Activated CD4-positive, alpha-beta T cell treated with anti-CD3 and anti-CD28 coated beads for 48 hours (primary cell): ENCODE measurements at regions not wholly inside any gene's neighbourhood (a gene's known extent, or its start where the extent isn't known, plus 50 kb on each side); places are given as distances from the start of the nearest gene placed in this dataset.

Experiments
- DNase-seq: peaks from one replicate; pipeline ENCODE4 v3.0.0-alpha.2; 2020

GRCh38 chr10:105844676-105845570 is 1203.8 kb downstream of the SORCS3 start:
- no peak for DNase-seq

GRCh38 chr10:105844241-105844640 is 1203.2 kb downstream of the SORCS3 start:
- DNase-seq: no peak

GRCh38 chr10:105843786-105844185 is 1202.7 kb downstream of the SORCS3 start:
- no peak for DNase-seq

DNA sequence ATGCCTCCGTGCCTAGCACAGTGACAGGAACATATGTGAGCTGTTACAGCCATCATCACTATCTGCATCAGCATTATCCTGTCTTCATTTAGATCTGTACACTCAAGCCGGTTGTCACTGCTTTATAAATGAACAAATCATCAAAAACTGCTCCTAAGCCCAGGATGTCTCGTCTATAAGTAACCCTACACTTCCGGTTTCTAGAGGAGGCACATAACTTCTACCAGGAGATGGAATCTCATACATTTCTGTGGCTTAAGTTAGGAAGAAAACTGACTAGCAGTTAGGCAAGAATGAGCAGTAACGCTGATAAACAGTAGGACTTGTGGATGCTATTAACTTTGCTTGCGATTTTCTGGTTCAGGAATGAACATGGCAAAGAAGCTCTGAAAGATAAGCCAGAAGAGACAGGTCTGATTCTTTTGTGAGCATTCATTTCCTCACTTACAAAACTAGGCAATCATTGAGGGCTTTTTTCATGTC is 1199.2 kb downstream of the SORCS3 start:
- no peak for DNase-seq

- no peak for DNase-seq
Observed at GRCh38 chr10:105838392-105838791, 1197.3 kb downstream of the SORCS3 start.

DNA sequence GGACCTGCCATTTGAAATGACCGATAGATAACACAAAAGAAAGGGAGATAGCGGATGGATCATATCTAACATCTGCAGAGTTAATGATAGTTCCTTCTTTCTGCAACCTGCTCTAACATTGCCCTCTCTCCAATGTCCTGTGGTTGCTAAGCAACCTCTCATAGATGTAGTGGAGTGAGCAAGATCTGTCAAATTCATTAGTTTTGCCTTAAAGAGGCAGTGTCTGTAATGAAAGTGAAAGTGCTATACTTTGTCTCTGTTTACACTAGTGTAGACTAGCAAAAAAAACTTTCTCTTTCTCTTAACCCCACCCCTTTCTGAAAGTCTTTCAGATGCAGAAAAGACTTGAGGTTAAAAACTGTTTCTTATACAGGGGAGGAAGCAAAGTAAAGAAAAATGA is 1196.9 kb downstream of the SORCS3 start:
- no peak for DNase-seq

- DNase-seq: peak; percentile 6
Observed at GRCh38 chr10:105834261-105835059, 1193.4 kb downstream of the SORCS3 start.

GRCh38 chr10:105827133-105827532 is 1186.0 kb downstream of the SORCS3 start:
- no peak for DNase-seq

- no peak for DNase-seq
Observed at GRCh38 chr10:105807935-105808587, 1167.0 kb downstream of the SORCS3 start.

DNA sequence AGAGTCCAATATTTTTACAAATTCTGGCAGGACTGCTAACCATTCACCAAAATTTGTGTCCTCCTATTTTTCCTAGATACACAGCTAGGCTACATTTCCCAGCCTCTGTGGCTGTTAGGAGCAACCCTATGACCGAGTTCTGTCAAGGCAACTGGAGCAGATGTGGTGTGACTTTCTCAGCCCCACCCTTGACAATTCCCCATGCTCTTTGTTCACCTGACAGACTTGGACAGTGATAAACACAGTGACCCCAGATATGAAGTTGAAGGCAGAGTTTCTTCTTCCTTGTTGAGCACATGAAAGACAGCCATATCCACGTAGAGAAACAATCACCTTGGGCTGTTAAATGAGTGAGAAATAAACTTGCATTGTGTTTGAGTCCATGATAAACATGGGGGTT is 1162.1 kb downstream of the SORCS3 start:
- no peak for DNase-seq

- no peak for DNase-seq
Observed at GRCh38 chr10:105800641-105801040, 1159.6 kb downstream of the SORCS3 start.

GRCh38 chr10:105798328-105798889 is 1157.3 kb downstream of the SORCS3 start:
- DNase-seq: no peak

GRCh38 chr10:105797234-105797890 is 1156.3 kb downstream of the SORCS3 start:
- no peak for DNase-seq

- DNase-seq: no peak
Observed at GRCh38 chr10:105793071-105793470, 1152.0 kb downstream of the SORCS3 start.

DNA sequence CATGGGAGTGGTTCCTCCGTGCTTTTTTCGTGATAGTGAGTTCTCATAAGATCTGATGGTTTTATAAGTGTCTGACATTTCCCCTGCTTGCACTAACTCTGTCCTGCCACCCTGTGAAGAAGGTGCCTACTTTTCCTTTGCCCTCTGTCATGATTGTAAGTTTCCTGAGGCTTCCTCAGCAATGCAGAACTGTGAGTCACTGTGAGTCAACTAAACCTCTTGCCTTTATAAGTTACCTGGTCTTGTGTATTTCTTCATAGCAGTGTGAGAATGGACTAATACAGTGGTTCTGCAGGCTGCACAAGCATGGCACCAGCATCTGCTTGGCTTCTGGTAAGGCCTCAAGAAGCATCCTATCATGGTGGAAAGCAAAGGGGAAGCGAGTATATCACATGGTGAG is 1144.6 kb downstream of the SORCS3 start:
- no peak for DNase-seq

GRCh38 chr10:105783936-105784483 is 1142.9 kb downstream of the SORCS3 start:
- DNase-seq: no peak

DNA sequence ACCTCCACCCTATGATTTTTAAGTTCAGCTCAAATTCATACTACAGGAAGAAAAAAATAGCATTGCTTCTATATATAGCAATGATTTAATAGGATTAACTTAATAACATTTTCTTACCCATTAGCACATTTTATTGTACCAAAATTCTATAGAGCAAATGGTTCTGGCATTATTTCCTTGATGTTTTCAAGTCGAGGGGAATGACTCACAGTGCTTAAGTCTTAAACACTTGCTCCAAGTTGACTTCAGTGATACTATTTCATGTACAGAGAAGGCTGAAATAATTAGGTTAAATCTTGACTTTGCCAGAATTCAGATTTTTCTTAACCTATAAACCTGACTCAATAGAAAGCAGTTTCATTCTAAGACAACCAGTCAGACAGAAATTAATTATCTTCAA is 1133.8 kb downstream of the SORCS3 start:
- DNase-seq: no peak

DNA sequence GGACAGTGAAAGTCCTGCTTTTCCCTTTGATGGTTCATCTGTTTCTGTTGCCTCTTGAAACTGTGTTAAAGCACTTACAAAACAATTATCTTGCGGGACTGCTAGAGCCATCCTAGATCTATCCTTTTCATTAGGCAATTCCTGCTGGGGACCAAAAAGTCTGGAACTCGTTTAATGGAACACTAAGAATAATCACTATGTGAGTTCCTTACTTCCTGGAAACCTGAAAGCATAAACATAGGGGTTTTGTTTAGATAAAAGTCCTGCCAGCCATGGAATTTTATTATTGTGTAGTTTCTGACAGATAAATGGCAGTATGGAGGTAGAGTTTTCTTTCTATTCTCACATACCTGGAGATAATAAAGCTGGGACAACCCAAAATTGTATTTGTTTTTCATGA is 1133.3 kb downstream of the SORCS3 start:
- no peak for DNase-seq

- no peak for DNase-seq
Observed at GRCh38 chr10:105770524-105771212, 1129.6 kb downstream of the SORCS3 start.

DNA sequence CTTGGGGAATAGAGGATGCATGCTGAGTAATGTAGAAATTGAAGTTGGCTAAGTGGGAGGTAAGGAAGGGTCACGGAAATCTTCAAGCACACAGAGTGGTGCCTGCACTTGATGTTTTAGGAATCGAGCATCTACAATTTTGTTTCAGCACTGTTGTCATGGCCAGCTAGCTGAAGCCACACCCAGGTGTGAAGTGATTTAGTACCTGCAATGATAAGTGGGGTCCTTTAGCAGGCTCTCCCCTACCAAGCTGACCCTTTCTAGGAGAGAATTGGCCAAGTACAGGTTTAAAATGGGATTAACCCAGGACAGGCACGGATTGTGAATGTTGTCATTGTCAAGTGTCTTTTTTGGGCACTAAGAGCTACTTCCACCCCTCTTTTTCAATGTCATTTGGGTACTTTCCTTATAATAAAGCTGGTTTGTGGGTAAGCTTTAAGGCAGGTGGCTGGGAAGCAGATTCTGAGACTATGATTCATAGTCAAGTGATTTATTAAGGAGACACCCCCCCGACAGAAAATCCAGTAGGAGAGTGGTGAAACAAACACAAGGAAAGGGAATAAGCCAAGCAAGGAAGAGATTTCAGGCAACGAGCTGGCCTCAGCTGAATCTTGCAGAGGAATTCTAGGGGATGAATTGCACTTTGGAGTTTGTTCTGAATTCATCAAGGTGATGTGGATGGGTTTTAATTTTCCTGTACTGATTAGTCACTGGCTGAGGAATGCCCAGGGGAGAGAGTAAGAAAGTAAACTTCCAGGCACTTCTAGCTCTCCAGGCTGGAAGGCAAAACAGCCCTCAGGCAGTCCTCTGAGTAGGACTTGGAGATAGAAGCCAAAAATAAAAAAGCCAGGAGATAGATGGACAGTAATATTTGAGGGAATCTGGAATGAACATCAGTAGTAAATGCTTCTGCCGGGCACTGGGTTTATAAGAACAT is 1128.4 kb downstream of the SORCS3 start:
- DNase-seq: no peak
